Mesodermal cell (in vitro differentiated cells): ENCODE measurements at regions not wholly inside any gene's neighbourhood (a gene's known extent, or its start where the extent isn't known, plus 50 kb on each side); places are given as distances from the start of the nearest gene placed in this dataset.

Experiments used
- H3K27ac ChIP-seq: 2 replicates; pipeline ENCODE4 v1.7.0; 2013; ENCODE audit warnings: mild to moderate bottlenecking, low read depth, low read length, moderate library complexity; ENCODE audit not compliant: severe bottlenecking
- H3K36me3 ChIP-seq: 2 replicates; pipeline ENCODE4 v1.7.1; 2013; ENCODE audit warnings: mild to moderate bottlenecking, low read length, moderate library complexity; ENCODE audit not compliant: control insufficient read depth, insufficient read depth
- H3K4me1 ChIP-seq: one replicate; pipeline ENCODE4 v1.7.1; 2013; ENCODE audit warnings: mild to moderate bottlenecking, low read length; ENCODE audit not compliant: insufficient read depth, control insufficient read depth, poor library complexity, severe bottlenecking
- H3K4me3 ChIP-seq: 2 replicates; pipeline ENCODE4 v1.7.0; 2013; ENCODE audit warnings: low read length, control low read depth, mild to moderate bottlenecking; ENCODE audit not compliant: insufficient read depth, poor library complexity, severe bottlenecking; ENCODE audit errors: extremely low read depth
- H3K9me3 ChIP-seq: 2 replicates; pipeline ENCODE4 v1.7.1; 2013; ENCODE audit warnings: mild to moderate bottlenecking, low read length, moderate library complexity; ENCODE audit not compliant: control insufficient read depth
- WGBS, 2 experiments: methylation state at CpG; one replicate each; pipeline ENCODE4 v1.1.5; 2013; ENCODE audit warnings: missing lambda C conversion rate in 2 of 2; ENCODE audit not compliant: insufficient coverage in 2 of 2; 5-methylcytosine and 5-hydroxymethylcytosine counted together

DNA sequence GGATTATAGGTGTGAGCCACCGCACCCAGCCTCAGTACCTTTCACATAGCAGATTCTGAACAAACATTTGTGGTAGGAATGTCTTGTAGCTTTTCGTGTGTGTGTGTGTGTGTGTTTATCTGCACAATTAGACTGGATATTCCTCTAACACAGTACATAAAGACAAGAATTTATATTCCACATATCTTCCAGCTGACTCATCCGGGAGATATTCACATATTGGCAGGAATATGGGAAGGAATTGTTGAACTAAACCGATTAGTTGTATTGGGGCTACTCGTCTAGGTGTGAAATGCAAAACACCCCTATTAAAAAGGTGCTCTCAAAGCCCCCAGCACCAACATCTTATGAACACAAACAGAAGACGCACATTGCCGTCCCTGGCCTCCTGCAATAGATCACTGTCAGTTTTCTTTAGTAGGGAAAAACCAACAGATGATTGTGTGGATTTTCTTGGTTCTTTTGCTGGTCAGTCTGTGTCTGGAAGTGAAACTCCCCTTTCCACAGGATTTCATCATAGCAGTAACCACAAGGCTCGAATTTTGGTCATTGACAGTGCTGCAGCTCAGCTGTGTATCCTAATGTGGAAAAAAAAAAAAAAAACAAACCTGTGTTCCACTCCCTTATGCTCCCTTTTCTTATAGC is 208.5 kb upstream of the ACVR2A start:
- H3K9me3 ChIP-seq, result no peaks in the 10 kb centered on the region
- WGBS, 2 experiments, result no CpG with 5 or more reads among the region's 8 CpGs
- H3K27ac ChIP-seq, result no peak overlapping the region
- no peaks in the 10 kb centered on the region for H3K4me1 ChIP-seq
- H3K4me3 ChIP-seq, result no peak overlapping the region
- no peaks in the 10 kb centered on the region for H3K36me3 ChIP-seq

DNA sequence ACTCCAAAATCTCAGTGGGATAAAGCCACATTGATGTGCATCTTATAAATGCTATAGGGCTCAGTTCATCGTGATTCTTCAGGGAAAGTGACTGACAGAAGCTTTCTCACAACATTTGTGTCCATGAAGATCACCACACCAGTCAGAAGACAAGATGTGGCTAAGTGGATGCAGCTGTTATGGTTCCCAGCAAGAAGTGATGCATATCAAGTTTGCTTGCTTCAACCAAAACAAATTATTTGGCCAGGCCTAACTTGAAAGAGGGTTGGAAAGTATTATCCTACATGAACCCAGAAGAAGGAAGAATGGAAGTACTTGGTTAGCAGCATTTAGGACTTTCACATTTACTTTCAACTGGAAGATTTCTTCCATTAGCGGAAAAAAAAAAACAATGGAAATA is 210.0 kb upstream of the ACVR2A start:
- Histone ChIP-seq H3K27ac (no peak overlapping the region), H3K36me3 (no peaks in the 10 kb centered on the region), H3K9me3 (no peaks in the 10 kb centered on the region), H3K4me1 (no peaks in the 10 kb centered on the region), H3K4me3 (no peak overlapping the region)
- WGBS, 2 experiments, result no CpG with 5 or more reads among the region's 2 CpGs

DNA sequence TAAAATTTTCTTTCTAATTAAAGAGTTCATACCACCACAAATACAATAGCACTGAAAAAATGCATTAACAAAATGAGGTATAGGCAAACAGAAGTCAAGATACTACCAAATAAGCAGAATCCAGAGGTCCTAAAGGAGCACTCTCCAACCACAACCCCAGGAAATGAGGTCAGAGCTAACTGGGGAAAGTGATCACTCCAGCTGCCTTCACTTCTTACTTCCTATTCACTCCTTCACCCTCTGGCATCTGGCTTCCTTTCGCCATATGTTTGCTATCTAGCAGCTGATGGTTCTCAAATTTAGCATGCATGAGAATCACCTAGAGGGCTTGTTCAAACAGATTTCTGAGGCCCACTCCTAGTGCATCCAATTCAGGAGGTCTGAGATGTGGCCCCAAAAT is 212.6 kb upstream of the ACVR2A start:
- Histone ChIP-seq H3K9me3 (no peaks in the 10 kb centered on the region), H3K4me3 (no peak overlapping the region), H3K4me1 (no peaks in the 10 kb centered on the region), H3K36me3 (no peaks in the 10 kb centered on the region), H3K27ac (no peak overlapping the region)
- 67% methylated on average over 1 of the region's 1 CpG; no CpG with 5 or more reads in 1 of the 2 experiments for WGBS, 2 experiments

DNA sequence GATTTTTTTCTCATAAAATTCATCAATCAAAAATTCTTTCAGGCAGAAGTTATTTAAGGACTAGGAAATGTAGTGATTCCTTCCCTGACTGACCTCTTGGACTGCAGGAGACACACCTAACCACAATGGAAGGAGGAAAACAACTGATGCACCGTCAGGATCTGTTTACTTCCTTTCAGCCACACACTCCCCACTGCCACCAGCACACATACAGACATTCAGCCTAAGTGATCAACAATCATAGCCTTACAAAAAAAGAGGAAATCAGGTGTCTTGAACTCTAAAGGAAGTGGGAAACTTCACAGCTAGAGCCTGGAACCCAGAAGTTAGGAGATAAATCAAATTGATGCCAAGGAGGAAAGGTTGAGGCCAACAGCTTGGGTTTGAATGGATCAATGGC is 213.5 kb upstream of the ACVR2A start:
- no CpG with 5 or more reads among the region's 1 CpG for WGBS, 2 experiments
- H3K4me3 ChIP-seq, result no peak overlapping the region
- no peaks in the 10 kb centered on the region for H3K9me3 ChIP-seq
- no peaks in the 10 kb centered on the region for H3K36me3 ChIP-seq
- no peak overlapping the region for H3K27ac ChIP-seq
- no peaks in the 10 kb centered on the region for H3K4me1 ChIP-seq

DNA sequence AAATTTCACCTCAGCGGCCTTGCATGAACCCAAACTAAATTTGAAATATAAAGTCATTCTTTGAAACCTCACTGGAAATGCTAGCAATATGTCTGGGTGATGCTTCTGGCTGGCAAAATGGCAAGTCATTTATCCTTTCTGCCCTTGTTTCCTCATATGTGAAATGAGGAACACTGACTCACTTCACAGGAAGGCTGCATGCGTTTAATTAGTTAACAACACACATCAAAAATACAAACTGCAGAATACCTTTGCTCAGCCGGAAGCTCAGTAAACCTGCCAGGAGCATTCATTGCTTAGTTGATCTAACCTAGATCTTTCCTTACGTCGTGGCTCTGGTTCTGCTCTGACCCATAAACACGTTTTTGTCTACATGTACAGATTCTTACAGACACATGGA is 214.2 kb upstream of the ACVR2A start:
- Histone ChIP-seq H3K4me3 (no peak overlapping the region), H3K4me1 (no peaks in the 10 kb centered on the region), H3K36me3 (no peaks in the 10 kb centered on the region), H3K9me3 (no peaks in the 10 kb centered on the region), H3K27ac (no peak overlapping the region)
- 91 to 96% methylated on average over 3 to 5 of the region's 6 CpGs for WGBS, 2 experiments

DNA sequence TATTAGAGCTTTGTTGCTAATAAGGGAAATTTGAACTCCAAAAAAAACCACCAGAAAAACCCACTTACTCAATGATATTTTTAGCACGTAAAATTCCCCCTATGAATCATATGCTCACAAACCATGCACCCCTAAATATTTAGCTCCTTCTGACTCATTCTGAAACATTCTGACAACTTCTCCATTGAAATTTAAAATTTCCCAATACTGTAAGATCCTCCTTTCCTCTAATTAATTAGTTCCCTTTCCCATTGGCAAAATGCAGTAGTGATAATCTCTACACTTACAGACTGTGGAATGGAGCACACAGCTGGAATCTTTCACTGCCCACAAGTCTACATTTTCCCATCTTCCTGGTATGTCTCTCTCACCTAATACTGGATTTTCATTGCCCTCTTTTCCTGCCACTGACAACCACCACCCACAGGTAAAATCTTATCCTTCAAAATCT is 215.8 kb upstream of the ACVR2A start:
- Histone ChIP-seq H3K27ac (no peak overlapping the region), H3K36me3 (no peaks in the 10 kb centered on the region), H3K9me3 (no peaks in the 10 kb centered on the region), H3K4me1 (no peaks in the 10 kb centered on the region), H3K4me3 (no peak overlapping the region)
- 88 to 89% methylated on average over 1 of the region's 1 CpG for WGBS, 2 experiments

DNA sequence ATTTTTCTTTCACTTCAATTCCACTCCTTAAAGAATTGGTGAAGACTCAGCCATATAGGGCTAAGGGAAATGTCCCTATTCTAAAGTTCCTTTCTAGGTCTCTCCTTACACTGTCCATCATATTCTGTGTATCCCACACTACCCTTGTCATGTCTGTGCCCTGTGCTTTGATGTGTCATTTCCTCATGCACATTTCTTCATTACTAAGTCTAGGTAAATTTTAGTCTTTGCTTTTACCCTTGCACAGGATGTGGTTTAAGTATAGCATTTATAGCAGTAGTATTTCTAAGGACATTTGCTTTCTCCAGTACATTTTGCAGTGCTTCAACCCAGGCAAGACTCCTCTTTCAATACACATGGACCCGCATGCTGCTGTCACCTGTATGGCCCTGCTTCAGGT is 221.5 kb upstream of the ACVR2A start:
- H3K36me3 ChIP-seq, result no peaks in the 10 kb centered on the region
- H3K4me1 ChIP-seq, result no peaks in the 10 kb centered on the region
- no peaks in the 10 kb centered on the region for H3K9me3 ChIP-seq
- no peak overlapping the region for H3K4me3 ChIP-seq
- H3K27ac ChIP-seq, result no peak overlapping the region
- no CpG with 5 or more reads among the region's 1 CpG for WGBS, 2 experiments

DNA sequence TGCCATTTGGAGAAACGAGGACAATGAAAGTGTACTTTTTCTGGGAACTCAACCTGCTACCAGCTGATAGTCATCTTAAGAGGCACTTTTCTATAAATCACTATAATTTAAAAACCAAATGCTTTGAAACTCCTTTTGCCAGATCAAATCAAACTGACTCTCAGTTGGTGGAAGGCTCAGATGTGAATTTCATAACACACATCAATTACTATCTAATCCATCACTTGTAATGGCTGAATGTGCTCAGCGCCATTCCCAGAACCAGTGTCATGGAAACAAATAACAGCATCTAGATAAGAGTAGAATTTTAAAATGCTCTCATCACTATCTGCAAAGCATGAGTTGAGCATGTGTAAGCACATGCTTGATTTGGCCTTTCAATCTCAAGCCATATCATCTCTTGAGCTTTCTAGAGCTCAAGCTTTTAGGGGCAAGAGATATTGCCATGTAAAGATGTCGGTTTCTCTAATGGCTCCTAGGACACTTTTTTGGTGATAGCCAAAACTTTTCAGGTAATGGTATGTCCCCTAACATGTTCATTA is 223.1 kb upstream of the ACVR2A start:
- Histone ChIP-seq H3K36me3 (no peaks in the 10 kb centered on the region), H3K4me1 (no peaks in the 10 kb centered on the region), H3K4me3 (no peak overlapping the region), H3K27ac (no peak overlapping the region), H3K9me3 (no peaks in the 10 kb centered on the region)
- WGBS, 2 experiments, result 67 to 100% methylated on average over 1 to 2 of the region's 3 CpGs

DNA sequence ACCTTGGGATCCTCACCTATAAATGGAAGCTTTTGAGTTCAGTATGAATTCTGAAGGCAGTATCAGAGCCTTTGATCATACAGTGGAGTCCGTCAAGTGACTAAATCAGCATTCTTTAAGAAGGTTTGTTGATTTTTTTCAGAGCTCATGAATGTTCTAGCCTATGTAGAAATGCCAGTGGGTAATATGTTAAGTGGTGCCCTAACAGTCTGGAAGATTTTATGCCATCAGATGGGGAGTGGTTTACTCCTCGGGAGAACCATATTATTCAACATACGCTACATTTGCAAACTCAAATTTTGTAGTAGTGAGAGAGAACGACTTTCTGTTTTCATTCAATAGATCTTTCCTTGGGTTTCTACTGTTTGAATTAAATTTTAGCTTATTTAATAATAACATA is 225.0 kb upstream of the ACVR2A start:
- Histone ChIP-seq H3K4me3 (no peak overlapping the region), H3K27ac (no peak overlapping the region), H3K36me3 (no peaks in the 10 kb centered on the region), H3K9me3 (no peaks in the 10 kb centered on the region), H3K4me1 (no peaks in the 10 kb centered on the region)
- WGBS, 2 experiments, result 93 to 100% methylated on average over 1 of the region's 4 CpGs

DNA sequence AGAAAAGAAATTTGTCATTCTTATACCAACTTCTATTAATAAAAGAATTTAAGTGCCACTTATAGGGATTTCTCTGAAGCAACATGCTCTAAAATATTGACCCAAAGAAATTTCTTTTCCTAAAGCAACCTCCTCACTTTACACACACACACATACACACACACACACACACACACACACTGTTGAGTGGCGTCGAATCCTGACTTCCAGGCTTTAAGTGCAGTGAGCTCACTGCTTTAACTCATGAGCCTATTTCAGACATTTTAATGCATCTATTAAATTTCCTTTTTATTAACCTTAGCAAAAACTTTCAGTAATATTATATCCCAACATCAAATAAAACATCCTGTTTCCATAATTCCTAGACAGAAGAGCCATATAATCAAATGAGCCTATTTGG is 229.1 kb upstream of the ACVR2A start:
- no peak overlapping the region for H3K4me3 ChIP-seq
- no peaks in the 10 kb centered on the region for H3K9me3 ChIP-seq
- H3K4me1 ChIP-seq, result no peaks in the 10 kb centered on the region
- H3K36me3 ChIP-seq, result no peaks in the 10 kb centered on the region
- WGBS, 2 experiments, result 72 to 93% methylated on average over 2 of the region's 2 CpGs
- H3K27ac ChIP-seq, result no peak overlapping the region

DNA sequence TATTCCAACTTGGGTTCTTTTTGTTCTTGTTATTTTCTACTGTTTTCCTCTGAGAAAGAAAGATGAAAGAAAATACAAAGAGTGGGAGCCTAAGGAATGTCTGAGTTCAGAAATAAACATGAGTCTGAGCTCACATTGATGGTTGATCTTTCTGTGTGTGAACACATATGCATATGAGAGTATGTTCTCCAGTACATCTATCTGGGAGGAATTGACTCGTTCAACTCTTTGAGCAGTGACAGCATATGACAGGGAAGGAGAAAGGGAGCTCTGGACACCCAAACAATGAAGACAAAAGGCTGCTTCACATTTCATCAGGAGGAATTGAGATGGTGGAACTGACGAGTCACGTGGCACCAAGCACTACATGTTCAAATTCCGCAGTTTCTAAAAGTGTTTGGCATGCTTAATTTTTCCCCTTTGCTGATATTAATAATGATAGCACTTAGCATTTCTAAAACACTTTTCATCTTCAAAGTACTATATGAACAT is 229.8 kb upstream of the ACVR2A start:
- Histone ChIP-seq H3K4me3 (no peak overlapping the region), H3K9me3 (no peaks in the 10 kb centered on the region), H3K4me1 (no peaks in the 10 kb centered on the region), H3K36me3 (no peaks in the 10 kb centered on the region), H3K27ac (no peak overlapping the region)
- 81 to 93% methylated on average over 2 to 3 of the region's 4 CpGs for WGBS, 2 experiments
